Tibial nerve (tissue), 4 donors: ENCODE measurements at regions not wholly inside any gene's neighbourhood (a gene's known extent, or its start where the extent isn't known, plus 50 kb on each side); places are given as distances from the start of the nearest gene placed in this dataset.

Experiments
- DNase-seq, 2 donors: peaks; one replicate each; pipeline ENCODE4 v3.0.0-alpha.2; 2019; ENCODE audit warnings: low spot score in 2 of 2
- H3K27ac ChIP-seq, 4 donors: fragments of 200-600 bp; sonication (generic) in 3 of 4; one replicate each; pipeline ENCODE4 v1.5.1; 2017 to 2019; ENCODE audit warnings: mild to moderate bottlenecking in 1 of 4
- H3K27me3 ChIP-seq, 2 donors: fragments of 200-600 bp; sonication (generic) in 1 of 2; one replicate each; pipeline versions ENCODE4 v1.5.1 to v1.6.0; 2017 to 2019
- H3K36me3 ChIP-seq, 3 donors: fragments of 200-600 bp; sonication (generic); one replicate each; pipeline ENCODE4 v1.5.1; 2018 to 2019
- H3K4me1 ChIP-seq, 4 donors: fragments of 200-600 bp; sonication (generic) in 3 of 4; one replicate each; pipeline ENCODE4 v1.5.1; 2017 to 2019
- H3K4me3 ChIP-seq, 4 donors: fragments of 200-600 bp; sonication (generic) in 3 of 4; one replicate each; pipeline ENCODE4 v1.5.1; 2017 to 2019; ENCODE audit warnings: mild to moderate bottlenecking in 1 of 4, moderate library complexity in 1 of 4
- H3K9me3 ChIP-seq, 4 donors: fragments of 200-600 bp; sonication (generic) in 3 of 4; one replicate each; pipeline ENCODE4 v1.5.1; 2017 to 2019
- EP300 ChIP-seq, 2 donors: sonication (generic); formaldehyde crosslinking; IDR thresholded peaks; one replicate each; pipeline ENCODE4 v1.6.1; 2017; ENCODE audit warnings: antibody characterized with exemption in 2 of 2, mild to moderate bottlenecking in 1 of 2
- POLR2A ChIP-seq, 2 donors: fragments of 450-650 bp; IDR thresholded peaks; one replicate each; pipeline ENCODE4 v1.6.1; 2017; ENCODE audit warnings: antibody characterized with exemption in 2 of 2, mild to moderate bottlenecking in 2 of 2, moderate library complexity in 2 of 2
- WGBS, 2 donors: methylation state at CpG; one replicate each; pipeline ENCODE4 v1.1.5; 2018; 5-methylcytosine and 5-hydroxymethylcytosine counted together
- TF ChIP-seq, protein P1 (sequence below), 5 experiments: fragments of 200-600 bp in 3 of 5; fragments of 450-650 bp in 2 of 5; sonication (generic) in 3 of 5; IDR thresholded peaks; one replicate each; pipeline ENCODE4 v1.5.1; 2016 to 2019; ENCODE audit warnings: antibody characterized with exemption in 5 of 5, mild to moderate bottlenecking in 3 of 5, moderate library complexity in 2 of 5

- Histone ChIP-seq H3K36me3 (no peaks in the 10 kb centered on the region), H3K4me1 (no peaks in the 10 kb centered on the region), H3K4me3 (no peak overlapping the region), H3K27ac (no peak overlapping the region), H3K9me3 (no peaks in the 10 kb centered on the region), H3K27me3 (no peaks in the 10 kb centered on the region)
- DNase-seq: no peak
- no peak for TF ChIP-seq EP300 (IDR thresholded peaks at IDR 0.05)
- no peak for TF ChIP-seq POLR2A (IDR thresholded peaks at IDR 0.05)
- TF ChIP-seq, protein P1, sequence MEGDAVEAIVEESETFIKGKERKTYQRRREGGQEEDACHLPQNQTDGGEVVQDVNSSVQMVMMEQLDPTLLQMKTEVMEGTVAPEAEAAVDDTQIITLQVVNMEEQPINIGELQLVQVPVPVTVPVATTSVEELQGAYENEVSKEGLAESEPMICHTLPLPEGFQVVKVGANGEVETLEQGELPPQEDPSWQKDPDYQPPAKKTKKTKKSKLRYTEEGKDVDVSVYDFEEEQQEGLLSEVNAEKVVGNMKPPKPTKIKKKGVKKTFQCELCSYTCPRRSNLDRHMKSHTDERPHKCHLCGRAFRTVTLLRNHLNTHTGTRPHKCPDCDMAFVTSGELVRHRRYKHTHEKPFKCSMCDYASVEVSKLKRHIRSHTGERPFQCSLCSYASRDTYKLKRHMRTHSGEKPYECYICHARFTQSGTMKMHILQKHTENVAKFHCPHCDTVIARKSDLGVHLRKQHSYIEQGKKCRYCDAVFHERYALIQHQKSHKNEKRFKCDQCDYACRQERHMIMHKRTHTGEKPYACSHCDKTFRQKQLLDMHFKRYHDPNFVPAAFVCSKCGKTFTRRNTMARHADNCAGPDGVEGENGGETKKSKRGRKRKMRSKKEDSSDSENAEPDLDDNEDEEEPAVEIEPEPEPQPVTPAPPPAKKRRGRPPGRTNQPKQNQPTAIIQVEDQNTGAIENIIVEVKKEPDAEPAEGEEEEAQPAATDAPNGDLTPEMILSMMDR (IDR thresholded peaks at IDR 0.05): no peak
Measured at GRCh38 chr9:99537996-99538395, 283.7 kb upstream of the NR4A3 start.

- Histone ChIP-seq H3K27ac (no peak overlapping the region), H3K27me3 (no peaks in the 10 kb centered on the region), H3K9me3 (peaks cover 0 to 3% (median 0%) of the 10 kb centered on the region in 4 donors), H3K4me3 (no peak overlapping the region), H3K4me1 (no peaks in the 10 kb centered on the region), H3K36me3 (no peaks in the 10 kb centered on the region)
- TF ChIP-seq POLR2A (IDR thresholded peaks at IDR 0.05) (no peak), EP300 (IDR thresholded peaks at IDR 0.05) (no peak)
- TF ChIP-seq, protein P1 (IDR thresholded peaks at IDR 0.05): no peak
- 53 to 79% methylated on average over 2 of the region's 2 CpGs for WGBS, 2 donors
- no peak for DNase-seq
Measured at GRCh38 chr9:99544526-99544925, 277.2 kb upstream of the NR4A3 start.

DNA sequence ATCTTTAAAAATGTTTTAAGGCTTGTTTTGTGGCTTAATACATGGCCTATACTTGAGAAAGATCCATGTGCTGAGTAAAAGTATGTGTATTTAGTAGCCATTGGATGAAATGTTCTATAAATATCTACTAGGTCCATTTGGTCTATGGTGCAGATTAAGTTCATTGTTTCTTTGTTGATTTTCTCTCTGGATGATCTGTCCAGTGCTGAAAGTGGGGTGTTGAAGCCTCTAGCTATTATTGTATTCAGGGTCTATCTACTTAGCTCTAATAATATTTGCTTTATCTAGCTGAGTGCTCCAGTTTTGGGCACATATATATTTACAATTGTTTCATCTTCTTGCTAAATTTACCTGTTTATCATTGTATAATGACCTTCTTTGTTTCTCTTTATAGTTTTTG is 272.2 kb upstream of the NR4A3 start:
- H3K27ac ChIP-seq: no peak overlapping the region
- DNase-seq: no peak
- peaks cover 0 to 17% (median 1%) of the 10 kb centered on the region in 4 donors for H3K9me3 ChIP-seq
- no peaks in the 10 kb centered on the region for H3K4me1 ChIP-seq
- TF ChIP-seq, protein P1 (IDR thresholded peaks at IDR 0.05): no peak
- TF ChIP-seq POLR2A (IDR thresholded peaks at IDR 0.05): no peak
- H3K27me3 ChIP-seq: no peaks in the 10 kb centered on the region
- H3K4me3 ChIP-seq: no peak overlapping the region
- H3K36me3 ChIP-seq: peaks cover 0 to 6% (median 0%) of the 10 kb centered on the region in 3 donors

DNA sequence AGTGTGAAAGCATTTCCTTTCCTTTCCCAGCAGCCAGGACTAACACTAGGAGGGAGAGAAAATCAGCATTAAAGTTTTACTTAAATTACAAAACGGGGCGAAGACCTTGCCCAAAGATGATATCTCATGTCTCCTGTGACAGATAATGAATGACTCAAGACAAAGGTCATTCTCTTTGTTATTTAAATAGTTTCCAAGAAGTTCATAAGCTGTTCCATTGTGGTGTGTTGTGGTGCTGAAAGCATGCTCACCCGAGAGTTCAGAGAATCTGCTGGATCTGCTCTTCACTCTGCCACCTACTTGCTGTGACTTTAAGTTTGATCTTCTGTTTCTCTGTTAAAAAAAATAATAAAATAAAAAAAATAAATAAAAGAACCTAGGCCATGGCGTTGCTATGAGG is 265.9 kb upstream of the NR4A3 start:
- Histone ChIP-seq H3K9me3 (peaks cover 0 to 15% (median 0%) of the 10 kb centered on the region in 4 donors), H3K27ac (no peak overlapping the region), H3K36me3 (peaks cover 0 to 6% (median 0%) of the 10 kb centered on the region in 3 donors), H3K4me1 (peaks cover 0 to 4% (median 0%) of the 10 kb centered on the region in 4 donors), H3K4me3 (no peak overlapping the region), H3K27me3 (no peaks in the 10 kb centered on the region)
- 60 to 62% methylated on average over 4 of the region's 4 CpGs for WGBS, 2 donors
- no peak for TF ChIP-seq EP300 (IDR thresholded peaks at IDR 0.05)
- TF ChIP-seq, protein P1 (IDR thresholded peaks at IDR 0.05): no peak
- TF ChIP-seq POLR2A (IDR thresholded peaks at IDR 0.05): no peak
- no peak for DNase-seq

- WGBS, 2 donors: 53% methylated on average over 3 of the region's 3 CpGs
Measured at GRCh38 chr9:99556998-99557397, 264.7 kb upstream of the NR4A3 start.

More at GRCh38 chr9:99556998-99557397, 264.7 kb upstream of the NR4A3 start:
- TF ChIP-seq, protein P1 (IDR thresholded peaks at IDR 0.05): no peak
- TF ChIP-seq EP300 (IDR thresholded peaks at IDR 0.05) (no peak), POLR2A (IDR thresholded peaks at IDR 0.05) (no peak)
- Histone ChIP-seq H3K27me3 (no peaks in the 10 kb centered on the region), H3K36me3 (peaks cover 0 to 6% (median 0%) of the 10 kb centered on the region in 3 donors), H3K27ac (no peak overlapping the region), H3K4me1 (peaks cover 0 to 4% (median 0%) of the 10 kb centered on the region in 4 donors), H3K9me3 (peaks cover 0 to 13% (median 0%) of the 10 kb centered on the region in 4 donors), H3K4me3 (no peak overlapping the region)
- DNase-seq: no peak
